ENCODE measurements at regions not wholly inside any gene's neighbourhood (a gene's known extent, or its start where the extent isn't known, plus 50 kb on each side); places are given as distances from the start of the nearest gene placed in this dataset.

DNA sequence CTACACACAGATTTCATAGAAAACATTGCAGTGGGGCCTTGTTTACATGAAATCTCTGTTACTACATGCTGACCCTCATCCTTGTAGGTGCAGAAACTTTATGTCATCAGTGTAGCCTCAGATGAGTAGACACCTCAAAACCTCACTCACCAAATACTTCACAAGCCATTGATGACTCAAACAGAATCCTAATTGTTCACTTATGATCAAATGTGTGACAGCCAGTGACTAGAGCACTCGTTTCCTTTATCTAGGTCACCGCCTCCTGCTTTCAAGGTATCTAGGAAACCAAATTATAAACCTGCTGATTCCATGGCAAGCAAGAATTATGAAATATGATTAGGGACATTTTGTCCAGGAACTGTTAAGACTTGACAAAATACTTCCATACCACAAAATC lies 255.8 kb upstream of the GPRIN3 start:
- no peak overlapping the region for H3K9ac ChIP-seq (ENCODE audit: low read length)
- H3K27ac ChIP-seq (ENCODE audit: low read depth, low read length): no peak overlapping the region
- H3K4me1 ChIP-seq (ENCODE audit: control insufficient read depth, insufficient read depth, low read length): no peaks in the 10 kb centered on the region
- H3K4me3 ChIP-seq (ENCODE audit: low read length): no peak overlapping the region
- no peaks in the 10 kb centered on the region for H3K36me3 ChIP-seq (ENCODE audit: control insufficient read depth, insufficient read depth, low read length)
- no peaks in the 10 kb centered on the region for H3K27me3 ChIP-seq (ENCODE audit: control insufficient read depth, insufficient read depth, low read length)

GRCh38 chr4:89562746-89563145 lies 255.1 kb upstream of the GPRIN3 start:
- Histone ChIP-seq H3K36me3 (ENCODE audit: control insufficient read depth, insufficient read depth, low read length) (no peaks in the 10 kb centered on the region), H3K4me1 (ENCODE audit: control insufficient read depth, insufficient read depth, low read length) (no peaks in the 10 kb centered on the region), H3K9ac (ENCODE audit: low read length) (no peak overlapping the region), H3K4me3 (ENCODE audit: low read length) (no peak overlapping the region), H3K27me3 (ENCODE audit: control insufficient read depth, insufficient read depth, low read length) (no peaks in the 10 kb centered on the region), H3K27ac (ENCODE audit: low read depth, low read length) (no peak overlapping the region)

GRCh38 chr4:89561048-89561447 lies 253.4 kb upstream of the GPRIN3 start:
- Histone ChIP-seq H3K27ac (ENCODE audit: low read depth, low read length) (no peak overlapping the region), H3K27me3 (ENCODE audit: control insufficient read depth, insufficient read depth, low read length) (no peaks in the 10 kb centered on the region), H3K4me3 (ENCODE audit: low read length) (no peak overlapping the region), H3K36me3 (ENCODE audit: control insufficient read depth, insufficient read depth, low read length) (no peaks in the 10 kb centered on the region), H3K9ac (ENCODE audit: low read length) (no peak overlapping the region), H3K4me1 (ENCODE audit: control insufficient read depth, insufficient read depth, low read length) (no peaks in the 10 kb centered on the region)

DNA sequence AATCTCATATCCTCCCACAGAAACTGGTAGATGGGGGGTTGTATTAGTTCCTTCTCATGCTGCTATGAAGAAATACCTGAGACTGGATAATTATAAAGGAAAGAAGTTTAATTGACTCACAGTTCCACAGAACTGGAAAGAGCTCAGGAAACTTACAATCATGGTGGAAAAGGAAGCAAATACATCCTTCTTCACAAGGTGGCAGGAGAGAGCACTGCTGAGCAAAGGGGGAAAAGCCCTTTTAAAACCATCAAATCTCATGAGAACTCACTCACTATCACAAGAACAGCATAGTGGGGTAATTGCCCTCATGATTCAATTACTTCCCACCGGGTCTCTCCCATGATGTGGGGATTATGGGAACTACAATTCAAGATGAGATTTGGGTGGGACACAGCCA lies 250.5 kb upstream of the GPRIN3 start:
- no peak overlapping the region for H3K4me3 ChIP-seq (ENCODE audit: low read length)
- H3K27me3 ChIP-seq (ENCODE audit: control insufficient read depth, insufficient read depth, low read length): no peaks in the 10 kb centered on the region

GRCh38 chr4:89556601-89557305 lies 249.2 kb upstream of the GPRIN3 start:
- H3K27me3 ChIP-seq (ENCODE audit: control insufficient read depth, insufficient read depth, low read length): no peaks in the 10 kb centered on the region
- H3K27ac ChIP-seq (ENCODE audit: low read depth, low read length): no peak overlapping the region
- no peaks in the 10 kb centered on the region for H3K36me3 ChIP-seq (ENCODE audit: control insufficient read depth, insufficient read depth, low read length)
- H3K4me3 ChIP-seq (ENCODE audit: low read length): no peak overlapping the region
- no peaks in the 10 kb centered on the region for H3K4me1 ChIP-seq (ENCODE audit: control insufficient read depth, insufficient read depth, low read length)
- H3K9ac ChIP-seq (ENCODE audit: low read length): no peak overlapping the region

More for the DNA sequence above, 250.5 kb upstream of the GPRIN3 start:
- no peaks in the 10 kb centered on the region for H3K36me3 ChIP-seq (ENCODE audit: control insufficient read depth, insufficient read depth, low read length)
- no peak overlapping the region for H3K9ac ChIP-seq (ENCODE audit: low read length)
- no peak overlapping the region for H3K27ac ChIP-seq (ENCODE audit: low read depth, low read length)
- no peaks in the 10 kb centered on the region for H3K4me1 ChIP-seq (ENCODE audit: control insufficient read depth, insufficient read depth, low read length)

DNA sequence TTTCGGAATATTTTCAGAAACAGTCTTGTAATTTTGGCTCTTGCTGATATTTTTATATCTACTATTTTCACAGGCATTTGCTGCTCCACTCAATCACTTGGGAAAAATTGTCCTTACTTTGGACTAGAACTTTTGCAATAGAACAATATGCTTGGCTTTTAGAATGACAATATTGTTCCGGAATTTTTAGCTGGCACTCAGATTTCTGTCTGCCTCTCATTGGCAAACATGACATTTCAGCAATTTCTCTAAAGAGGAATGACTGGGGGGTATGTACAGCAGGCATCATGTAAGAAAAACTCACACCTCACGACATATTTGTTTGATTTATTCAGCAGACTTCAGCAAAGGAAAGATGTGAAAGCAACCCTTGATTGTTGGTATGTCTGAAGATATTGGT lies 243.6 kb upstream of the GPRIN3 start:
- Histone ChIP-seq H3K9ac (ENCODE audit: low read length) (no peak overlapping the region), H3K4me3 (ENCODE audit: low read length) (no peak overlapping the region)

DNA sequence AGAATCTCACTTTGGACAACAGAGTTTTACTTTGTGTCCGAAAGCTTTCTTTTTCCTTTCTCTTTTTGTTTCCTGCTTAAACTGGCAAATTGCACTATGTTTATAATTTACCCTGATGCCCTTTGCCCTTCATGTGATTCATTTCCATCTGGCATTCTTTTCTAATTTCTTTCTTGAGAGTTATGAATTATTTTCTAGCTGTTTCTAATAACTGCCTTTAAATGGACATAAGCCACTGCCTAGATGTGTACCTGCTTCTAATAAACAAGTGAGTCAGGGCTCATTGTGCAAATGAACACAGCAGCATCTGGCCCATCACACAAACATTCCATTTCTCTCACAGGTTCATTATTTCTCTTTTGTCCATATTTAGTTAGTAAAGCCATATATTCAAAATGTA lies 242.3 kb upstream of the GPRIN3 start:
- Histone ChIP-seq H3K27ac (ENCODE audit: low read depth, low read length) (no peak overlapping the region), H3K27me3 (ENCODE audit: control insufficient read depth, insufficient read depth, low read length) (no peaks in the 10 kb centered on the region), H3K9ac (ENCODE audit: low read length) (no peak overlapping the region), H3K4me3 (ENCODE audit: low read length) (no peak overlapping the region), H3K4me1 (ENCODE audit: control insufficient read depth, insufficient read depth, low read length) (no peaks in the 10 kb centered on the region), H3K36me3 (ENCODE audit: control insufficient read depth, insufficient read depth, low read length) (no peaks in the 10 kb centered on the region)

More for the DNA sequence above, 243.6 kb upstream of the GPRIN3 start:
- no peak overlapping the region for H3K27ac ChIP-seq (ENCODE audit: low read depth, low read length)
- no peaks in the 10 kb centered on the region for H3K36me3 ChIP-seq (ENCODE audit: control insufficient read depth, insufficient read depth, low read length)
- H3K4me1 ChIP-seq (ENCODE audit: control insufficient read depth, insufficient read depth, low read length): no peaks in the 10 kb centered on the region
- no peaks in the 10 kb centered on the region for H3K27me3 ChIP-seq (ENCODE audit: control insufficient read depth, insufficient read depth, low read length)

DNA sequence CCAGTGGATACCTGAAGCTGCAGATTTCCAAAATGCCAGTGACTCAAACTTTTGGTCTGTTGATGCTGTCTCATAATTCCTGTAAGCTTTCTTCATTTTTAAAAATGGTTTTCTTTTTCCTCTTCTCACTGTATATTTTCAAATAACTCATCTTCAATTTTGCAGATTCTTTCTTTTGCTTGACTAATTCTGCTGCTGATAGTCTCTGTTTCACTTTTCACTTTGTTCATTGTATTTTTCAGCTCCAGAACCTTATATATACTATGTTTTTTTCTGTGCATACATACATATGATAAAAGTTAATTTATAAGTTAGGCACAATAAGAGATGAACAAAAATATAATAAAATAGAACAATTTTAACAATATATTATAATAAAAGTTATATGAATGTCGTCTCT lies 237.7 kb upstream of the GPRIN3 start:
- Histone ChIP-seq H3K4me3 (ENCODE audit: low read length) (no peak overlapping the region), H3K9ac (ENCODE audit: low read length) (no peak overlapping the region), H3K27me3 (ENCODE audit: control insufficient read depth, insufficient read depth, low read length) (no peaks in the 10 kb centered on the region), H3K27ac (ENCODE audit: low read depth, low read length) (no peak overlapping the region), H3K36me3 (ENCODE audit: control insufficient read depth, insufficient read depth, low read length) (no peaks in the 10 kb centered on the region), H3K4me1 (ENCODE audit: control insufficient read depth, insufficient read depth, low read length) (no peaks in the 10 kb centered on the region)

- H3K27ac ChIP-seq (ENCODE audit: low read depth, low read length): no peak overlapping the region
- H3K27me3 ChIP-seq (ENCODE audit: control insufficient read depth, insufficient read depth, low read length): no peaks in the 10 kb centered on the region
- H3K4me1 ChIP-seq (ENCODE audit: control insufficient read depth, insufficient read depth, low read length): no peaks in the 10 kb centered on the region
- H3K4me3 ChIP-seq (ENCODE audit: low read length): no peak overlapping the region
- no peaks in the 10 kb centered on the region for H3K36me3 ChIP-seq (ENCODE audit: control insufficient read depth, insufficient read depth, low read length)
- H3K9ac ChIP-seq (ENCODE audit: low read length): no peak overlapping the region
Measured at GRCh38 chr4:89541998-89542397, 234.4 kb upstream of the GPRIN3 start.

DNA sequence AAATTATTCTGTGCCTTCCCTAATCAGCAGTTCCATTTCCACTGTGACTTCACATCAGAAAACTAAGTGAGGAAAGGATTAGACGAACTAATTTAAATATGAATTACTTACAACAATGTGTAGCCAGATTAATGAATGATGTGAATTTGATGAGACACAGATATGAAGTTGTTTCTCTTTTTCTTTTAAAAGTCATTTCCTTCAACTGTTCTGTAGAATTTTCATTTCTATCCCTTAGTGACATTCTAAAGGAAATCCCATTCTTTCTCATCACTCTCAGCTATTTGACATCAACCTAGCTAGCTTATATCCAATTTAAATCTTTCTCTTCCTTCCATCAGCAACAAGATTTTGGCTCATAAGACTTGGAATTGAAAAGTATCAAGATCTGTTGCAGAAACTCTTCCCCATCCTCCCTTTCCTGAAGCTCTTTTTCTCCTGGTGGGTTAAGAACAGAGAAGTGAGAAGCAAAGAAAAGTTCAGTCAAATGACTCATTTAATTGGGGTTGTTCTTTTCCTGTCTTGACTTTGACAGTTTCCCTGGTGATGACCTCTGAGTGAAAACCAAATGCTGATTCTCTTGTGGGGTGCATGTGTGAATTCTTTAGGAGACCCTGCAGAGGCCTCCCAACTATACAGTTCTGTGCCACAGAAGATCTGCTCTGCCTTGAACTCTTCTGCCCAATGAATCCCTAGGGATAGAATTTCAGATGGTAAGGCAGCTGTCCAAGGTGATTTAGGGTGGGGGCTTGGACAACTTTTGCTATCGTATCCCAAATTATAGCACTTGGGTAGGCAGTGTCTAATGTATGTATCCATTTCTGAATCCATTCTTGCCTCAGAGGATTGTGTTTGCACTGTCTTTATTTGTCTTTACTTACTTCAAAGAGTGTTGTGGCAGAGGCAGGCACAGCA lies 232.5 kb upstream of the GPRIN3 start:
- Histone ChIP-seq H3K4me3 (ENCODE audit: low read length) (no peak overlapping the region), H3K9ac (ENCODE audit: low read length) (no peak overlapping the region), H3K36me3 (ENCODE audit: control insufficient read depth, insufficient read depth, low read length) (no peaks in the 10 kb centered on the region), H3K27ac (ENCODE audit: low read depth, low read length) (no peak overlapping the region), H3K4me1 (ENCODE audit: control insufficient read depth, insufficient read depth, low read length) (no peaks in the 10 kb centered on the region), H3K27me3 (ENCODE audit: control insufficient read depth, insufficient read depth, low read length) (no peaks in the 10 kb centered on the region)

- Histone ChIP-seq H3K27ac (ENCODE audit: low read depth, low read length) (no peak overlapping the region), H3K27me3 (ENCODE audit: control insufficient read depth, insufficient read depth, low read length) (no peaks in the 10 kb centered on the region), H3K9ac (ENCODE audit: low read length) (no peak overlapping the region), H3K36me3 (ENCODE audit: control insufficient read depth, insufficient read depth, low read length) (no peaks in the 10 kb centered on the region), H3K4me3 (ENCODE audit: low read length) (no peak overlapping the region), H3K4me1 (ENCODE audit: control insufficient read depth, insufficient read depth, low read length) (no peaks in the 10 kb centered on the region)
Measured at GRCh38 chr4:89539374-89539773, 231.8 kb upstream of the GPRIN3 start.

- H3K27ac ChIP-seq (ENCODE audit: low read depth, low read length): no peak overlapping the region
- H3K4me3 ChIP-seq (ENCODE audit: low read length): no peak overlapping the region
- H3K9ac ChIP-seq (ENCODE audit: low read length): no peak overlapping the region
- no peaks in the 10 kb centered on the region for H3K27me3 ChIP-seq (ENCODE audit: control insufficient read depth, insufficient read depth, low read length)
- H3K36me3 ChIP-seq (ENCODE audit: control insufficient read depth, insufficient read depth, low read length): no peaks in the 10 kb centered on the region
- no peaks in the 10 kb centered on the region for H3K4me1 ChIP-seq (ENCODE audit: control insufficient read depth, insufficient read depth, low read length)
Measured at GRCh38 chr4:89538886-89539285, 231.3 kb upstream of the GPRIN3 start.

Measured in rectal smooth muscle tissue (tissue), 1 donor.